Hematopoietic multipotent progenitor cell treated with erythropoietin and hydrocortisone succinate and interleukin-3 and kit ligand, for 8 days (in vitro differentiated cells): ENCODE measurements at regions not wholly inside any gene's neighbourhood (a gene's known extent, or its start where the extent isn't known, plus 50 kb on each side); places are given as distances from the start of the nearest gene placed in this dataset.
A peak's percentile ranks its signal among the peaks of the same experiment; 100 is the strongest.

ENCODE experiments used
- DNase-seq: peaks from one replicate; pipeline ENCODE4 v3.0.0-alpha.2; 2015

GRCh38 chrX:15977644-15978043, 123.0 kb upstream of the AP1S2 start:
- peak; percentile 45 for DNase-seq

GRCh38 chrX:15976396-15976795, 121.8 kb upstream of the AP1S2 start:
- DNase-seq: no peak

- no peak for DNase-seq
These were observed 119.3 kb upstream of the AP1S2 start for GRCh38 chrX:15973946-15974345.

- DNase-seq: peak; percentile 64
These were observed 118.7 kb upstream of the AP1S2 start for GRCh38 chrX:15973299-15973698.

GRCh38 chrX:15971696-15972095, 117.1 kb upstream of the AP1S2 start:
- no peak for DNase-seq

- DNase-seq: no peak
These were observed 109.2 kb upstream of the AP1S2 start for GRCh38 chrX:15963858-15964257.

GRCh38 chrX:15960237-15960636, 105.6 kb upstream of the AP1S2 start:
- DNase-seq: no peak

- DNase-seq: no peak
These were observed 102.1 kb upstream of the AP1S2 start for GRCh38 chrX:15956681-15957080.

- DNase-seq: no peak
These were observed 99.2 kb upstream of the AP1S2 start for GRCh38 chrX:15953801-15954200.

GRCh38 chrX:15952212-15952611, 97.6 kb upstream of the AP1S2 start:
- no peak for DNase-seq

GRCh38 chrX:15948318-15948660, 93.7 kb upstream of the AP1S2 start:
- no peak for DNase-seq

- no peak for DNase-seq
These were observed 93.2 kb upstream of the AP1S2 start for GRCh38 chrX:15947648-15948317.

GRCh38 chrX:15946783-15947580, 92.4 kb upstream of the AP1S2 start:
- peak; percentile 2 for DNase-seq

- DNase-seq: no peak
These were observed 88.8 kb upstream of the AP1S2 start for GRCh38 chrX:15943391-15943790.

GRCh38 chrX:15942307-15942706, 87.7 kb upstream of the AP1S2 start:
- no peak for DNase-seq

GRCh38 chrX:15939737-15940136, 85.1 kb upstream of the AP1S2 start:
- no peak for DNase-seq

GRCh38 chrX:15938072-15938471, 83.5 kb upstream of the AP1S2 start:
- DNase-seq: no peak

- no peak for DNase-seq
These were observed 76.7 kb upstream of the AP1S2 start for GRCh38 chrX:15931362-15931761.

- DNase-seq: peak; percentile 11
These were observed 76.0 kb upstream of the AP1S2 start for GRCh38 chrX:15930585-15930984.

GRCh38 chrX:15929194-15929593, 74.6 kb upstream of the AP1S2 start:
- DNase-seq: no peak

GRCh38 chrX:15926622-15927021, 72.0 kb upstream of the AP1S2 start:
- no peak for DNase-seq

GRCh38 chrX:15918003-15918402, 63.4 kb upstream of the AP1S2 start:
- DNase-seq: no peak

- peak; percentile 3 for DNase-seq
These were observed 62.1 kb upstream of the AP1S2 start for GRCh38 chrX:15916704-15917084.

GRCh38 chrX:15915959-15916703, 61.5 kb upstream of the AP1S2 start:
- DNase-seq: no peak
